HuH-7 (cell line): ENCODE measurements at regions not wholly inside any gene's neighbourhood (a gene's known extent, or its start where the extent isn't known, plus 50 kb on each side); places are given as distances from the start of the nearest gene placed in this dataset.
A peak's percentile ranks its signal among the peaks of the same experiment; 100 is the strongest.

Source experiments
- DNase-seq: peaks from one replicate; pipeline ENCODE4 v3.0.0; 2011; ENCODE audit warnings: low spot score

- no peak for DNase-seq
These were observed 979.4 kb downstream of the TSN start for GRCh38 chr2:122734766-122735424.

DNA sequence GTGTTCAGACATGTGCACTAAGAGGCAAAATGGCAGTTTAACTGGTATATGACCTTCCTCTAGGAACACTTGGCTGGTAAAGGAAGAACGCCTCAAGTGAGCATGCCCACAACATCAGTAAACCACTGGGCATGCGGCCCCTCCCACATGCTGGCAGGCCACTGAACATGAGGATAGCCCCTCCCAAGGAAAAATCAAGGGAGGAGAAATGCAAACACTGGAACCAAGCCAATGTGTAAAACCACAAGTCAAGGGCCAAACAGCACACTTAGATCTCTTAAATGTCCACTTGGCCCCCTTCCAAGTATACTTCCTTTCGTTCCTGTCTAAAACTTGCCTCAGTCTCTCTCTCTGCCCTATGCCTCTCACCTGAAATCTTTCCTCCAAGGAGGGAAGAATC, 980.8 kb downstream of the TSN start:
- no peak for DNase-seq

DNA sequence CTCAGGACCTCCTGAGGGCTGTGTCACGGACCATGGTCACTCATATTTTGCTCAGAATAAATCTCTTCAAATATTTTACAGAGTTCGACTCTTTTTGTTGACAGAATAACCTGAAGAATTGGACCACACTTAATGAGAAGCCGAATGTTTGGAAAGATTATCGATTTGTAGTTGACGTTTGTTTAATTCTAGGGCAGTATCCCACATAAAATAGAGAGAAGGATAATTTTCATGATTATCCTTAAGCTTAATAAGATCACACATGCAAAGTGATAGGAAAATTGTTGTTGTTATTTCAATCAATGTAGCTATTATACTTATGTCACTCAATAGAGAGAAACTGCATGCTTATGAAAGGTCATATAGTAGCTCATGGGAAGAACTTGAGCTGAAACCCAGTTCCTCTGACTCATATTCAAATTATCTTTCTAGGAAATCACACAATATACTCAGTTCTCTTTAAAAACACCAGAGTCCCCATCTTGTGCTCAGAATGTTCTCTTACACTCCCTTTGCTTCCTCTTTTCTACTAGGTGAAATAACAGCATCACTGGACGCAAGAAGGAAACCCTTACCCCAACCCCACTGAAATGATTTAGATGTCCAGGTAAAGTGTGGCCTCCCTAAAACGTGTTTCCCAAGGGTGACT, 982.1 kb downstream of the TSN start:
- no peak for DNase-seq

DNA sequence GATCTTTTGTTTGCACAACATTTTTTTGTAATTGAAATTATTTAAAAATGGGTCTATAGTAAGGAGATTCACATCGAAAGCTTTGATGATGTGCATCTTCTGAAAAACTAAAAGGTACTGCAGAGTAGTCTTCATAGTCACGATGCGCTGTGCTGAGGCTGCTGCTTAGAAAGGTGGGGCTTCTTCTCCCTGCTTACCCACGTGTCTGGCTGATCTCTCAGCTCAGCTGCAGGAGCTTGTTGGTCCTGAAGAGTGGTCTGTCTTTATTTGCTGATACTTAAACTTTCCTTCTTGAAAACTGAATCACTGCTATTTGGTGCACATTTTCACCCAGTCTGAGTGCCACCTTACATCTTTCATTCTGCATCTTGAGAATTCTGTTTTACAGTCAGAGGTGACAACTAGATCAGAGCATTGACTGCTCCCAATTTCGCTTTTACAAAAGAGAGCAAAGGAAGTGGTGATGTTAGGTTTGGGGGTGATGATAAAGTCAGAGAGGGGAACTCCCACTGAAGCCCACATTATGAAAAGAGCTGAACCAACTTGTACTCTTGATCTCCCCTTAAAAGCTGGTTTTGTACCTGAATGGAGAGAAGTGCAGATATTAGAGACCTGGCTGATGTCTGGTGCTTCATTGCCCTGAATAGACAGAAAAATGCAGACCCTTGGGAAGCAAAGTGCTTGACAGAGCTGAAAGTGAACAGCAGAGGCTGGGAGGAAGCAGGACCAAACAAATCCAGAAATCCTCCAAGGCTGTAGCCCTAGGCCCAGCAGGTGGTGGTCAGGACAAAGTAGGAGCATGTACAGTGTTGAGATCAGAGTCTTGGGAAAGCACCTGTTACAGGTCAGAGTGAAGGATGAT, 984.5 kb downstream of the TSN start:
- DNase-seq = no peak

GRCh38 chr2:122740594-122740948, 985.1 kb downstream of the TSN start:
- no peak for DNase-seq

GRCh38 chr2:122741403-122741802, 986.0 kb downstream of the TSN start:
- no peak for DNase-seq

GRCh38 chr2:122743021-122743675, 987.7 kb downstream of the TSN start:
- no peak for DNase-seq

DNA sequence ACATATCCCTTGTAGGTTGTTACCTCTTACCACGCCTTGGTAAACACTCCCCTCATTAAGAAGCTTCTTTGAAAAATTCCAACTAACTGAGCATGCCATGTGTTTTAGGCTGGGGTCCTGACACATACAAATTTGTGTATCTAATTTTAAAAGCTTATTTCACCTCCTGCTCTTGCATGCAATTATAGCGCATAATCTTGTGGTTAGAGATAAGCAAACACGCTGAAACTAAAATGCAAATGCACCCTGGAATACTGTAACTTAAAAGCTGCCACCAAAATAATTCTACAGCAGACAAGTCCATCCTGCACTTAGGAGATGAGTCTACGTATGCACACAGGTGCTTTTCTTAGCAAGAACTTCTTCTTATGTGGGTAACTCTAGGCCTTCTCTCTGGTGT, 990.2 kb downstream of the TSN start:
- DNase-seq = no peak

- no peak for DNase-seq
These were observed 992.2 kb downstream of the TSN start for GRCh38 chr2:122747670-122748069.

DNA sequence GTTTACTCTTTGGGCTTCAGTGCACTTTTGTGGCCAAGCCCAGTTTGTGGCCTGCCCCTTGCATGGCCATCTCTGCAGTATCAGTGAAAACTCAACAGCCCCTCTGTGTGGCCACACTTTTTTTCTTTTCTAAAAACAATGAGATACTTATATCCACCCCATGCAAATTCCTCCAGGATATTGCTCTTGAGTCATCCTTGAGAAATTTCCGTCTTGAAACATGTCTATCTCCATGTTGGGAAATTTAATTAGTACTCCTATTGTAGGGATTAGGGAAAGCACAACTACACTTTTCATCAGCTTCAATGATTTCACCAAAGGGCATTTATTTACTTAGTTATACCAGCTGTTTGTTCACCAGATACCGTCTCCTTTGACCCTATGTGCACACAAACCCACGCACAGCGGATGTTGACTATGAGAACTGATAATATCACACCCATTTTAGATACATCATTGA, 993.1 kb downstream of the TSN start:
- peak; percentile 17 for DNase-seq

DNA sequence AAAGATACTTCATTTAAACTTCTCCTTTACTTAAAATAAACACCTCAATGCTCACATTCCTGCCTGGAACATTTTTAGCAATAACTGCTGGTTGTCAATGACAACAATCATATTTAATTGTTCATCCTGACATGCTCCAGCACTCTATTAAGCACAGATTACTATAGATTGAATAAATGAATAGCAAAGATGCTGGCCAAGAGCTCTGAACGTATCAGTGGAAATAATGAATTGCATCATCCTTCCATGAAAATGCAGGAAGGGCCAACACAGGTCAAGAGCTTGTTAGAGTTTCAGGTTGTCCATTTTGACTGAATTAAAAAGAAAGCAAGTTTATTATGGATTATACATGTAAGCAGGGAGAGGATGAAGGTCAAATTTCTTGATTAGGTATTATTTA, 994.0 kb downstream of the TSN start:
- DNase-seq = no peak

DNA sequence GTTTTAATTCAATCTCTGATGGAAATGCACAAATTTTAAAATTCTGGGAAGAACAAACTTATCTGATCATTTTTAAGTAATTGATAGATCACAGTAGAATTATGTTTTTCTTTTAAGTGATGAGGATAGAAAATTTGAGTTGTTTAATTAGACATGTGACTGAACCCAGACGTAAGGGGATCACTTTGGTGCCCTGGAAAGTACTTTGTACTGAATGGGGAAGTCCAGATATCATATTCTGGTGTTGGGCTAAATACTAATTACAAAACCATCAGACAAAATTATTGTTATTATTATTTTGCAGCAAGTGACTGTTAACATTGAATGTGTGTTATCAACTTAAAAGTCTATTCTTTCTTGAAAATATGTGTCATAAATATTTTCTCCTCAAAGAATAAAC, 994.6 kb downstream of the TSN start:
- no peak for DNase-seq

DNA sequence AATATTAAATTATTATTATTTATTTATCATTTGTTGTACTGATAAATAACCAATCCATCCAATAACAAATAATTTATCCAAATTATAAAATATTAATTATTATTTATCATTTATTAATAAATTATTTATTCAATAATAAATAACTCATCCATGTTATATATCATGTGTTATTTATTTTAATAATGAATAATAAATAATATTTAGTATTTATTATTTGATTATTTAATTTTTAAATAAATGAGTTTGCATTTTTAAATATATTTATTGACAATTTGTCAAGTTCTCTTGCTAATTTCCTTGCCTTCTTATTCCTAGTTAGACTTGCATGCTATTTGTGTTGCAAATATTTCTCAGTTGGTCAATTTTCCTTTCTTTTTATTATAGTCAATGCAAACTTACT, 995.4 kb downstream of the TSN start:
- DNase-seq = no peak

- DNase-seq = no peak
These were observed 997.9 kb downstream of the TSN start for GRCh38 chr2:122753336-122753735.

DNA sequence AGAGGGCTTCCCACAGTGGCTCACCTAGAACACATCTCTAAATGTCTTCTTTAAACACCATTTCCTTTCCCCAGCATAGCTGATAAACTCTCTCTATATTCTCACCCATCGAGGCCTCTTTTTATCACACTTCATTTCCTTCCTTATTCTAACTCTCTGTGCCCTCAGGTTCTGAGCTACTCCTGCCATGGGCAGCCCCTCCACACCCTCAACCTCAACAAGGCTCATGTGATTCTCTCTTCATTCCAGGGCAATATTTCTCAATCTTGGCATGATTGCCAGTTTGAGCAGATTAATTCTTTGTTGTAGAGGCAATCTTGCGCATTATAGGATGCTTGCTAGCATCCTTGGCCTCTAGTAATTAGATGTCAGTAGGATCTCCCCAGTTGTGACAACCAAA, 999.1 kb downstream of the TSN start:
- no peak for DNase-seq

DNA sequence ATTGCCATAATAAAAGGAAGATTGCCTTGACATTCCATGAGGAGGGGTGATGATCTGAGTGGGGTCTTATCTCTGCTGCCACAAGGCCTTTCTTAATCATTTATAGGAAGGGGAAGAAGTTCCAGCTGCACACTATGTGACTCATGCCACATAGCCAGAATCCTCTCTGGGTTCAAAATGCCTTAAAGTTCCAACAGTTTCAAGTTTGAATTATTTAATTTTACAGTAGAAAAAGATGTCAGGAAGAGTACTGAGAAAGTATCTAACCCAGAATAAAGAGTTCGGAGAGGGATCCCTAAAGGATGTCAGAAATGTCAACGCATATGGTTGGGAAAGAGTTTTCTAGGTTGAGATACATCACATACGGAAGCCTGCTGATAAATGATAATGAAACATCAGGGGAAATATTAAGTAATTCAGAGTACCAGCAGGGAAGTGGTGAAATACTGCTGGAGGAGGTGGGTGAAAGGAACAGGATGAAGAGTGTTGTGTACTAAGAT, 999.9 kb downstream of the TSN start:
- DNase-seq = no peak

GRCh38 chr2:122758967-122759366, 1003.5 kb downstream of the TSN start:
- no peak for DNase-seq

- DNase-seq = no peak
These were observed 1008.6 kb downstream of the TSN start for GRCh38 chr2:122764014-122764413.

GRCh38 chr2:122780251-122780650, 1024.8 kb downstream of the TSN start:
- no peak for DNase-seq

- DNase-seq = no peak
These were observed 1038.6 kb downstream of the TSN start for GRCh38 chr2:122794100-122794499.

DNA sequence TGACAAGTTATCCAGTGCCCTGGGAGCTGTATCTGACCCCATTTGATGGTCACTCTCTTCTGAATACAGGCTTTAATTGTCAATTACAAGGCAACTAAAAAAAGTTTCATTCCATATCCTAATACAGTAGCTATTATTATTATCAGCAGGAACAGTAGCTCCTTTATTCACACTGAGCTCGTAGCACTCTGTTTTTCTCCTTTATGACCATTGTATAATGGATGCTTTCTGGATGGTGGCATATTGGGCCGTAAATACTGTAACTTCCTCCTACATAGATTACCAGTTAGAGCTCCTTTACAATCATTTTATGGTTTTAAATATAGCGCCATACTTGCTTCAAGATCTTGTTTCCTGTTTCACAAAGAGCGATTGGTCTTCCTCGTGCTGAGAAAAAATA, 1040.3 kb downstream of the TSN start:
- no peak for DNase-seq

GRCh38 chr2:122799391-122799790, 1043.9 kb downstream of the TSN start:
- no peak for DNase-seq
